Stomach (tissue), 8 donors: ENCODE measurements at regions not wholly inside any gene's neighbourhood (a gene's known extent, or its start where the extent isn't known, plus 50 kb on each side); places are given as distances from the start of the nearest gene placed in this dataset.

Experiments
- DNase-seq, 2 donors: peaks; one replicate each; pipeline versions ENCODE4 v3.0.0 to v3.0.0-alpha.2; 2013 to 2019
- H3K27ac ChIP-seq, 5 donors: fragments of 200-600 bp in 4 of 5; sonication (generic) in 4 of 5; one replicate each; pipeline ENCODE4 v1.5.1; 2013 to 2019; ENCODE audit warnings: mild to moderate bottlenecking in 1 of 5, moderate library complexity in 1 of 5
- H3K27me3 ChIP-seq, 3 donors: fragments of 200-600 bp; sonication (generic); one replicate each; pipeline ENCODE4 v1.5.1; 2017 to 2019; ENCODE audit warnings: mixed run types in 1 of 3
- H3K36me3 ChIP-seq, 4 donors: fragments of 200-600 bp; sonication (generic); 1 replicate in 3 of 4; 2 replicates in 1 of 4; pipeline ENCODE4 v1.5.1; 2016 to 2019
- H3K4me1 ChIP-seq, 4 donors: fragments of 200-600 bp; sonication (generic); one replicate each; pipeline ENCODE4 v1.5.1; 2016 to 2019
- H3K4me3 ChIP-seq, 4 donors: fragments of 200-600 bp; sonication (generic) in 3 of 4; one replicate each; pipeline ENCODE4 v1.5.1; 2016 to 2019; ENCODE audit warnings: mild to moderate bottlenecking in 1 of 4
- H3K9me3 ChIP-seq, 4 donors: fragments of 200-600 bp; sonication (generic); one replicate each; pipeline ENCODE4 v1.5.1; 2016 to 2019
- EP300 ChIP-seq: sonication (generic); formaldehyde crosslinking; IDR thresholded peaks from one replicate; pipeline ENCODE4 v1.6.1; 2017; ENCODE audit warnings: antibody characterized with exemption
- POLR2A ChIP-seq, 4 donors: fragments of 450-650 bp; IDR thresholded peaks; one replicate each; pipeline ENCODE4 v1.6.1; 2016; ENCODE audit warnings: antibody characterized with exemption in 4 of 4, control low read depth in 2 of 4, mild to moderate bottlenecking in 1 of 4, moderate library complexity in 1 of 4
- POLR2AphosphoS5 ChIP-seq, 3 donors: sonication (generic); formaldehyde crosslinking; IDR thresholded peaks; one replicate each; pipeline ENCODE4 v1.6.1; 2016; ENCODE audit warnings: antibody characterized with exemption in 3 of 3
- WGBS, 5 donors: extraction: QIAGEN DNeasy Blood & Tissue Kit in 3 of 5; methylation state at CpG; one replicate each; pipeline versions ENCODE4 v1.1.5 to v1.1.7; 2013 to 2018; 5-methylcytosine and 5-hydroxymethylcytosine counted together
- intact Hi-C: fragments of 100-400 bp; cut with DNase I; formaldehyde crosslinking; loops from one replicate; pipeline ENCODE4 v1.15.1; 2023; ENCODE audit warnings: low total_unique reads
- TF ChIP-seq, protein P1 (sequence below), 7 experiments: fragments of 450-650 bp in 4 of 7; fragments of 200-600 bp in 3 of 7; sonication (generic) in 3 of 7; IDR thresholded peaks; one replicate each; pipeline ENCODE4 v1.5.1; 2016 to 2019; ENCODE audit warnings: antibody characterized with exemption in 7 of 7, control low read depth in 2 of 7, mild to moderate bottlenecking in 1 of 7
- donor health status: healthy with polysubstance abuse.
- donor health status: Bipolar disorder and iron deficiency.
- donor health status: healthy.

DNA sequence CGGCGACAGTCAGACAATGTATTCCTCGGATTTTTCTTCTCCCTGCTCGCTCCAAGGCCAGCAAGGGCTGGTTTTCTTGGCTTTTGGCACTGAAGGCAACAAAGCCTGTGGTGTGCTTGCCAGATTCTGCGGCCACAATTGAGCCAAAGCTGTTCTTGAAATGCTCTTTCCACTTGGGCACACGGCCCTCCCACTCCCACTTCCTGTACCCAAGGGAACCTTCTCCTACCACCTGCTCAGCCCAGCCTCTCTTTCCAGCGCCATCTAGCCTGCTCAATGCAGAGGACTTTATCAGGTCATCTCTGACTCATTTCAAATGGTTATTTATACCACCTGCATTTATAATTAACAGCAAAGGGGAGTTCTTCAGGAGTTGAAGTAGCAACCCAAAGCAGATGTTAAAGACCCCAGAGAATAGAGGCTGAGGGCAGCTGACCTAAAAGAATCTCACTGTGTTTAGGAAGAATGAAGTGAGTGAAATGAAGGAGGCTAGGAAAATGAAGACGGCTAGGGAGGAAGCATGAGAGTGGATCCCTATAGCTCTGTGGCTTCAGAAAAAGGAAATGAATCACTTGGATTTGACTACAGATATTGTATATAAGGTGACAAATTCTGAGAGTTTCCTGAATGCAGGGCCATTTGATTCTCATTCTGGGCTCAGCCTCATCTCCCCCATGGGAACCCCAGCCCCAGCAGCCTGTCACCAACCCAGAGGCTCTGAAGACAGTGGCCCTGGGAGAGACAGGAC is 439.0 kb downstream of the ENC1 start:
- intact Hi-C loops, result no loop called here
- Histone ChIP-seq H3K27ac (peak overlapping the region in 1 of 5 donors; percentile 32), H3K36me3 (no peaks in the 10 kb centered on the region), H3K4me1 (peaks cover 10 to 20% (median 11%) of the 10 kb centered on the region in 4 donors), H3K27me3 (no peaks in the 10 kb centered on the region), H3K9me3 (no peaks in the 10 kb centered on the region), H3K4me3 (no peak overlapping the region)
- peak; percentile 48 to 71 for DNase-seq
- 43 to 53% (median 49%) methylated on average over 8 of the region's 8 CpGs for WGBS, 5 donors
- no peak for TF ChIP-seq EP300
- TF ChIP-seq, protein P1, sequence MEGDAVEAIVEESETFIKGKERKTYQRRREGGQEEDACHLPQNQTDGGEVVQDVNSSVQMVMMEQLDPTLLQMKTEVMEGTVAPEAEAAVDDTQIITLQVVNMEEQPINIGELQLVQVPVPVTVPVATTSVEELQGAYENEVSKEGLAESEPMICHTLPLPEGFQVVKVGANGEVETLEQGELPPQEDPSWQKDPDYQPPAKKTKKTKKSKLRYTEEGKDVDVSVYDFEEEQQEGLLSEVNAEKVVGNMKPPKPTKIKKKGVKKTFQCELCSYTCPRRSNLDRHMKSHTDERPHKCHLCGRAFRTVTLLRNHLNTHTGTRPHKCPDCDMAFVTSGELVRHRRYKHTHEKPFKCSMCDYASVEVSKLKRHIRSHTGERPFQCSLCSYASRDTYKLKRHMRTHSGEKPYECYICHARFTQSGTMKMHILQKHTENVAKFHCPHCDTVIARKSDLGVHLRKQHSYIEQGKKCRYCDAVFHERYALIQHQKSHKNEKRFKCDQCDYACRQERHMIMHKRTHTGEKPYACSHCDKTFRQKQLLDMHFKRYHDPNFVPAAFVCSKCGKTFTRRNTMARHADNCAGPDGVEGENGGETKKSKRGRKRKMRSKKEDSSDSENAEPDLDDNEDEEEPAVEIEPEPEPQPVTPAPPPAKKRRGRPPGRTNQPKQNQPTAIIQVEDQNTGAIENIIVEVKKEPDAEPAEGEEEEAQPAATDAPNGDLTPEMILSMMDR (IDR thresholded peaks at IDR 0.05), result no peak

DNA sequence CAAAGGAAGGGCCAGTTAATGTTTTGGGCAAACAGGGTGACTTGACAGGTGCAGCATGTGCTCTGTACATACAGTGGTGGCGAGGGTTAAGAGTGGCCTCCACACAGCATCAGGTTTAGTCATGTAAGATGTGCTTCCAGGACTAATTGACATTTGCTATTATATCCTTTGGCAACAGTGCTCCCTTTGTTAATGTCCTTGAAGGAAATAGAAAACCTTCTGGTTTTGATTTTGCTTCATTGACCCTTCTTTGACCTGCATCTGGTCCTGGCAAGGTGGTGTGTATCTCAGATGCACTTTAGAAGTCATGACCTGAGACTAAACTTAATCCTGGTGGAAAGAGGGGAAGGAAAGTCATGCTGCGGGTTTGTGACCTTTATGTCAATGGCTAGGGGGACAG is 440.0 kb downstream of the ENC1 start:
- TF ChIP-seq POLR2AphosphoS5 (IDR thresholded peaks at IDR 0.05), result no peak
- TF ChIP-seq POLR2A (IDR thresholded peaks at IDR 0.05), result no peak
- TF ChIP-seq EP300, result no peak
- TF ChIP-seq, protein P1 (IDR thresholded peaks at IDR 0.05), result no peak
- no peak for DNase-seq
- WGBS, 5 donors, result 84 to 93% (median 87%) methylated on average over 2 of the region's 2 CpGs
- Histone ChIP-seq H3K27ac (no peak overlapping the region), H3K27me3 (no peaks in the 10 kb centered on the region), H3K4me3 (no peak overlapping the region), H3K36me3 (no peaks in the 10 kb centered on the region), H3K4me1 (peaks cover 7 to 16% (median 10%) of the 10 kb centered on the region in 4 donors), H3K9me3 (no peaks in the 10 kb centered on the region)
- intact Hi-C loops, result no loop called here

DNA sequence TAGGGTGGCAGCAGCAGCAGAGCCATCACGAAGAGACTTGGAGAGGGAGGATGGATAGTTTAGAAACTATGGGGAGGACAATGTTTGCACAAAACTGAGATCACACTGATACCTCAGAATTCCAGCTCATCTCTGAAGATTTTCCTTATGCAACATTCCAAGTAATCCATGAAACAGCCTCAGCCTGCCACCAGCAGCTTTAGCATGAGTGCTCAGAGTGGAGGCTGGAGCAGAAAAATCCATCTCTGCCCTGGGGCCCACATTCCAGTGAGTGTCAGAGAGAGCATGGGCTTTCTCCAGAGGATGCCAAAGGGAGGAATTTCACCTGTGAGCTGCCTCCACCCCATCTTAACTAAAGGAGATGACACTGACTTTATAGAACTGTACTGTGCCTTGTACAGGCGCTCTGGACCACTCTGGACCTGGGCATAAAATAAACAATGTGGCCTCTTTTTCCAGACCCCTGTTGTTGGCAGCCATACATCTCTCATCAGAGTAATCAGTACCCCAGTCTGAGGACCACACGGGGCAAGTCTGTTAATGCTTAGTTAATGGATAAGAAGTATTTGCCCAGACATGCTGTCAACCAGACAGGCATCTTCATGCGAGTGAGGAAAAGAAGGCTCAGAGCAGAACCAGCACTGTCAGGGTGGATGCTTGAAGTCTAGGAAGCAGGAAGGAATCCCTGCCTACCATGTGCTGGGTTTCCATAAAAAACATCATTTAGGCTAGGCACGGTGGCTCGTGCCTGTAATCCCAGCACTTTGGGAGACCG is 440.9 kb downstream of the ENC1 start:
- no peak for DNase-seq
- TF ChIP-seq EP300, result no peak
- no peak for TF ChIP-seq POLR2A (IDR thresholded peaks at IDR 0.05)
- TF ChIP-seq, protein P1 (IDR thresholded peaks at IDR 0.05), result no peak
- no peak for TF ChIP-seq POLR2AphosphoS5 (IDR thresholded peaks at IDR 0.05)
- Histone ChIP-seq H3K4me1 (peaks cover 7 to 16% (median 10%) of the 10 kb centered on the region in 4 donors), H3K4me3 (no peak overlapping the region), H3K9me3 (no peaks in the 10 kb centered on the region), H3K36me3 (no peaks in the 10 kb centered on the region), H3K27ac (no peak overlapping the region), H3K27me3 (no peaks in the 10 kb centered on the region)
- WGBS, 5 donors, result 91 to 95% (median 93%) methylated on average over 7 of the region's 7 CpGs
- intact Hi-C loops, result no loop called here

DNA sequence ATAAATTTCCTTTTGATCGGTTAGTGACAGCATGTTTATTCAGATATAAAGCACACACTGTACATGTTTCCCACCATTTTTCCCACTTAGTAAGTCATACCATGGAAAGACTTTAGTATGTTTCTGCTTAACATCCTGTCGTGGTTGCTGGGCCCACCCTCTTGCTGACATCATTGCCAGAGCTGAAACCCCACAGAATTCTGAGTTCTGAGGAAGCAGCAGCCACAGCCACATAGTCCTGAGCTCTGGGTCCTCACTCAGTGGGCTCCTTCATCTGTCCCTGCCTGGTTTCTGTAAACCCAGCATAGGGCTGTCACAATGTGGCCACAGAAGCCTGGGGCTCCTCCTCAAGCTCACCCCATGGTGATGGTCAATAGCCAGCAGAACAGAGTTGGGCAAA is 441.5 kb downstream of the ENC1 start:
- no peaks in the 10 kb centered on the region for H3K9me3 ChIP-seq

More for the DNA sequence above, 441.5 kb downstream of the ENC1 start:
- no peaks in the 10 kb centered on the region for H3K27me3 ChIP-seq
- peak in 1 of 2 donors; percentile 55 for DNase-seq
- 50 to 66% (median 52%) methylated on average over 2 of the region's 2 CpGs for WGBS, 5 donors
- H3K4me3 ChIP-seq, result no peak overlapping the region
- TF ChIP-seq POLR2A (IDR thresholded peaks at IDR 0.05) (no peak), POLR2AphosphoS5 (IDR thresholded peaks at IDR 0.05) (no peak), EP300 (no peak)
- TF ChIP-seq, protein P1 (IDR thresholded peaks at IDR 0.05), result no peak
- H3K27ac ChIP-seq, result no peak overlapping the region
- intact Hi-C loops, result no loop called here
- no peaks in the 10 kb centered on the region for H3K36me3 ChIP-seq
- H3K4me1 ChIP-seq, result peaks cover 7 to 16% (median 10%) of the 10 kb centered on the region in 4 donors
